ENCODE measurements at regions not wholly inside any gene's neighbourhood (a gene's known extent, or its start where the extent isn't known, plus 50 kb on each side); places are given as distances from the start of the nearest gene placed in this dataset.

GRCh38 chr10:28811639-28812349, 134.5 kb downstream of the BAMBI start:
- no peak for DNase-seq (ENCODE audit: low spot score)

- DNase-seq (ENCODE audit: low spot score), result no peak
These were observed 135.4 kb downstream of the BAMBI start for GRCh38 chr10:28812384-28813372.

GRCh38 chr10:28815681-28816080, 138.4 kb downstream of the BAMBI start:
- no peak for DNase-seq (ENCODE audit: low spot score)

DNA sequence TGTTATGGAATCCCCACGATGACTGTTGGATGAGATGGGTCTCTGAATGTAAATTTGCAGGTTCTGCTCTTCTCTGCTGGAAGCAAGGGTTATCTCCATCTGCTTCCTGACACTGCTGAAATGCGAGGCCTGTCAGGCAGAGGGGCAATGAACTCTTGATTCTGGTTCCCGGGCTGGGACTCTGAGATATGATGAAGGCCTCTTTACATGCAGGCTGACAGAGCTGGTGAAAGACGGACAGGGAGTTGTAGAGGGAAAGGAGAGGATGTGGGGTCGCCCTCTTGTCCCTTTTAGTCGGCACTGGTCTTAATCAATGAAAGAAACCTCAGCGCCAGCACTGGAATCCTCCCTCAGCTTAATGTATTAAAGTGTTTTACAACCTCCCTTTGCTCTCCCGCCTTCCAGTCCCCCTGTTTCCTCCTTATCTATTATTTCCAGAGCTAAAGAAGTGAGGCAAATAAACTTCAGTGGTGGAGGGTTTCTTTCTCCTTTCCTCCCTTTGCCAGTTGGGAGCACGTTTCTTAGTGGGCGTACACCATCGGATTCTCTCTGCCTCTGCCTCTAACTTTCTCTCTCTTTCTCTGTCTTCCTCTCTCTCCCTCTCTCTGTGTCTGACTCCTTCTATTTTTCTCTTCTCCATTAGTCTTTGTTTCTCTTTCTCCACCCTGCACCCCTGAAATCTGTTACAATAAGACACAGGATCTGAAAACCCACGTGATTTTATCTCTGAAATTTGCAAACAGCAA, 145.6 kb downstream of the BAMBI start:
- no peak for DNase-seq (ENCODE audit: low spot score)

DNA sequence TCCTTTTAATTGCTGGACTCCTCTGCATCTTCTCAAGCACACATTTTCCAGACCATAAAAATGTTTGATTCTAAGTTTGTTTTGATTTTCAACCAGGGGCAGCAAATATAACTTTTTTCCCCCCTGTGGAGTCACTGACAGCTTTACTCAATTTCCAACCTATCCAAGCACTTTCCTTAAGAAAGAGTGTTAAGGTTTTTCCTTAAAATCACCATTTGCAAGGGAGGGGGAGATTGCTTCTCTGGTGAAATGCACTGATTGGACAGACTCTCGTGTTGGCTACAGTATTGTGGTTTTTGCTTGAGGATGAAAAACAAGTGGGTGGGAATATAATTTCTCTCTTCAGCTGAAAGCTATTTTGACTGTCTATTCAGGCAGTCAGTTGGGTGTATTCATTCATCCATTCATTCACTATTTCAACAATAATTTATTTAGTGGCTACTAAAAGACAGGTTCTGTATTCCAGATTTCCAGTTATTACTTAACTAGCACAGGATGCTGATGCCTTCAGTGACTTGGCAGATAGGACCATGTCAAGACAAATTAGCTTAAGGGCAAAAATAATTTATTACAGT, 146.3 kb downstream of the BAMBI start:
- DNase-seq (ENCODE audit: low spot score), result no peak

GRCh38 chr10:28833313-28833712, 156.0 kb downstream of the BAMBI start:
- no peak for DNase-seq (ENCODE audit: low spot score)

- DNase-seq (ENCODE audit: low spot score), result no peak
These were observed 159.1 kb downstream of the BAMBI start for GRCh38 chr10:28836435-28836743.

GRCh38 chr10:28837613-28838390, 160.5 kb downstream of the BAMBI start:
- no peak for DNase-seq (ENCODE audit: low spot score)

DNA sequence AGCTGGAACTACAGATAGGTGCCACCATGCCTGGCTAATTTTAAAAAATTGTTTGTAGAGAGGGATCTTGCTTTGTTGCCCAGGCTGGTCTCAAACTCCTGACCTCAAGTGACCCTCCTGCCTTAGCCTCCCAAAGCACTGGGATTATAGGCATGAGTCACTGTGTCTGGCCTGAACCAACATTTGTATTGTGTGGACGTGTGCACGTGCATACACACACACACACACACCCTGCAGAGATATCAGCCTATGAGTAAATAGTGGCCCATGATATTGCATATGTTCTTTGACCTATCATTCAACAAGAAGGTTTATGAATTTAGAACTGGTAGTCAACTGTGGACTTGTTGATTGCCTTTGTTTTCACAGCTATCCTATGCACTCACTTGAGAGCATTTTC, 161.6 kb downstream of the BAMBI start:
- DNase-seq (ENCODE audit: low spot score), result no peak

GRCh38 chr10:28839600-28840007, 162.3 kb downstream of the BAMBI start:
- DNase-seq (ENCODE audit: low spot score), result no peak

DNA sequence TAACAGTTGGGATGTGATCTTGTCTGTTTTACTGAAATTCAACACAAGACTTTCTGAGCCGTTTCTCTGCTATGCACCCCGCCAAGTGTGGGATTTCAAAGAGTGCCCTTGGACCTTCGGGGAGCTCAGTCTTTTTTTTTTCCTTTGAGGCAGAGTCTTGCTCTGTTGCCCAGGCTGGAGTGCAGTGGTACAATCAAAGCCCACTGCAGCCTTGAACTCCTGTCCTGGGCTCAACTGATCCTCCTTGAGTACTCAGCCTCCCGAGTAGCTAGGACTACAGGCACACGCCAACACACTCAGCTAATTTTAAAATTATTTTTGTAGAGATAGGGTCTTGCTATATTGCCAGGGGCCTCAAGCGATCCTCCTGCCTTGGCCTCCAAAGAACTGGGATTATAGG, 162.9 kb downstream of the BAMBI start:
- no peak for DNase-seq (ENCODE audit: low spot score)

GRCh38 chr10:28840971-28841370, 163.7 kb downstream of the BAMBI start:
- DNase-seq (ENCODE audit: low spot score), result no peak

DNA sequence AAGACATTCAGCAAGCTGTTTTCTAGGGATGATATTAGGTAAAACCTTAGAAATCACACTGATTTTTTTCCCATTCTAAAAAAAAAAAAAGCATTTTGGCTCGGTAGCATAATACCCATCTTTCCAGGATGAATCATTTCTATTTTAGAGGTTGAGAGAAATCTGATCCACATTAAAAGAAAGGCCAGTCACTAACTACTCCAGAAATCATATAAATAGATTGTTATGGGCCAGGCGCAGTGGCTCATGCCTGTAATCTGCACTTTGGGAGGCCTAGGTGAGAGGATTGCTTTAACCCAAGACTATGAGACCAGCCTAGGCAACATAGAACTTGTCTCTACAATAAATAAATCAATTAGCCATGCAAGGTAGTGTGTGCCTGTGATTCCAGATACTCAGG, 164.3 kb downstream of the BAMBI start:
- DNase-seq (ENCODE audit: low spot score), result no peak

GRCh38 chr10:28842321-28842720, 165.0 kb downstream of the BAMBI start:
- DNase-seq (ENCODE audit: low spot score), result no peak

DNA sequence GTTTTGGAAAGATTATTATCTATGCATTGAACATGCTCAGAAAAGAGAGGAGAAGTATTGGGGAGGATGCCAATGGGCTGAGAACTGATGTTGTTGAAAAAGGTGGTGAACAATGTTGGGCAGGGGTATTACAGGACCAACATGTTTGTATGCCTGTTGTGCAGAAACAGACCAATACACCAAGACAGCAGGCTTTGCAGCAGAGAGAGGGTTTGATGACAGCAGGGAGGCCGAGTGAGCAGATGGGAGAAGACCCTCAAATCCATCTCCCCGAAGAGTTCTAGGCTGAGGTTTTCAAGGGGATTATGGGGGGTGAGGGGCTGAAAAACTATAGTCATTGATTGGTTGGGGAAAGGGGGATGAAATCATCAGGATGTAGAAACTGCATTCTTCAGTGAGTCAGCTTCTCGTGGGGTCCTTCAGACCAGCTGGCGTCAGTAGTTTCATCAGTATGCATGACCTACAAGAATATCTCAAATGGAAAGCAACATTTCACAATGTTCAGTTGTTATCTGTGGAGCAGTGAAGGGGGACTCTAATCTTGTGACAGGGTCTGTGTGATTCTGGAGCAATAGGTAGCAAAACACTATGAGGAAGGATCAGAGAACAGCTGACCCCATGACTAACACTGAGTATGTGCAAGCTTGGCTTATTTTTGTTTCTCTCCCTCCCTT, 167.8 kb downstream of the BAMBI start:
- DNase-seq (ENCODE audit: low spot score), result no peak

DNA sequence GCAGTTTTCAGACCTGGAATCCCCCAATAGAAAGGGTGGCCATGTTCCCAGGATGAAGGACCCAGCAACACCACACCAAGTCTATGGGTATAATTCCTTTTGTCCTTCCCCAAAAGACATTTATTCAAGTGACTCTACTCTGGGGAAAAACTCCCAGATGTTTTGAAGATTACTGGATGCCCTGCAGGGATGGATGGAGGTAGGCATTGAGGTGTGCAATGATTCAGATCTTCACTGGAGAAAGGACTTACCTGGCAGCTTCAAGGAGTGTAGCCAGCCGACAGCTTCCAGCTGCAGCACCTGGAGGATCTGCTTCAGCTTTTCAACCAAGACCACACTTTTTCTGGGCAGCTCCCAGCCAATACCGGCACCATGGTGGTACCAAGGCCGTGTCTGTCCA, 172.0 kb downstream of the BAMBI start:
- DNase-seq (ENCODE audit: low spot score), result no peak

GRCh38 chr10:28849821-28850220, 172.5 kb downstream of the BAMBI start:
- DNase-seq (ENCODE audit: low spot score), result no peak

GRCh38 chr10:28850784-28851183, 173.5 kb downstream of the BAMBI start:
- DNase-seq (ENCODE audit: low spot score), result no peak

GRCh38 chr10:28853195-28853594, 175.9 kb downstream of the BAMBI start:
- no peak for DNase-seq (ENCODE audit: low spot score)

DNA sequence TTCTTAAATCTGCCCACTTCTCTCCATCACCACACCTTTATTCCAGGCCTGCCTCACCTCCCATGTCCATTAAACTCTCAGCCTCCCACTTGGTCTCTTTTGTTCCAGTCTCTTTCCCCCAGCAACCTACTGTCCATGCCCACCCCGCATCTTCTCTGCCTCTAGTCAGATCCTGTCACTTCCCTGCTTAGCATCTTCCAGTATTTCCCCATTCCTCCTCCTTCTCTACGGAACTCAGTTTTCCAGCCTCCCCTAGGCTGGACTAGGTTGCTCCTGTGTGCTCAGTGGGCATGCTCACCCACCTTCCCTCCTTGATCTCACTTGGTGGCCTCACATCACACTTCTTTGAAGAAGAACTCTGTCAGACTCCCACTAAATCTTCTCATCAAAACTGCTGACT, 179.8 kb downstream of the BAMBI start:
- no peak for DNase-seq (ENCODE audit: low spot score)

DNA sequence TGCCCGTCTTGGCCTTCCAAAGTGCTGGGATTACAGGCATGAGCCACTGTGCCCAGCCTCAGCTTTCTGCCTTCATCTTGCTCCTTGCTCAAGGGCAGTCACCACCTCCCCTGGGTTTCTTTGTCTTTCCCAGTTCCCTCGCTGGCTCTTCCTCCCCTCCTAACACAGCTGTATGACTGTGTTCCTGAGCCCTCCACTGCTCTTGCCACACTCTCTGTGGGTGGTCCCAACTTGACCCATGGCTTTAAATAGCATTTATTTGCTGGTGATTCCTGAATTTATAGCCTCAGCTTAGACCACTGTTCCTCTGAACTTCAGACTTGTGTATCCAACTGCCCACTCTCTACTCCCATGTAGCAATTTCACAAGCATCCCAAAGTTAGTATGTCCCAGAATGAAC, 181.3 kb downstream of the BAMBI start:
- DNase-seq (ENCODE audit: low spot score), result no peak
